Left hindlimb (tissue), 1 donor: ENCODE measurements at regions not wholly inside any gene's neighbourhood (a gene's known extent, or its start where the extent isn't known, plus 50 kb on each side); places are given as distances from the start of the nearest gene placed in this dataset.

Experiments
- DNase-seq: peaks from one replicate; pipeline ENCODE4 v3.0.0-alpha.2; 2018

- DNase-seq: no peak
Measured at GRCh38 chr3:154540950-154541604, 111.1 kb upstream of the GPR149 start.

GRCh38 chr3:154538566-154539360, 108.8 kb upstream of the GPR149 start:
- no peak for DNase-seq

GRCh38 chr3:154536751-154537150, 106.8 kb upstream of the GPR149 start:
- no peak for DNase-seq

DNA sequence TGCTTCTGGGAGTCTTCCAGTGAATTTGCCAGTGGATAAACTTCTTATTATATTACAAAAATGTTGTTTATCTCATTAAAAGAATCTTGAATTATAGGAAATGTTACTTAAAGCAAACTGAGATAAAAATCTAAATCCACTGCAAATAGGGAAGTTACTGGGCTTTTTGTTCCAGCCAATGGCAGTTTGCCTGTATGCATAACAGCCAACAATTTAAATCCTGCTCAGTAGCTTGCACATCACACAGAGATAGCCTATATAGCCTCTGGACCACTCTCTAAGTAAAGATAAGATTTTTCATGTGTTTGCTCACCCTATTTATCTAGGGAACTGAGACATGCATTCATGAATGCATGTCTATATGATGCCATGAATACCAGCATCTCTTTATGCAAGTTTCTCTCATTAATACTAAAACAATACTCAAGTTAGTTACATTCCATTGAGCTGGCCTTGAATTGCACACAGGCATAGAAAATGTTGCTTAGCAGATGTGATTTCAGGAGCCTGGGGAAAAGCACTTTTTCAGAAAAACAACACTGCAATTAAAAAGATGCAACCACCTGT, 92.1 kb upstream of the GPR149 start:
- DNase-seq: no peak

- DNase-seq: no peak
Measured at GRCh38 chr3:154517404-154517803, 87.4 kb upstream of the GPR149 start.

DNA sequence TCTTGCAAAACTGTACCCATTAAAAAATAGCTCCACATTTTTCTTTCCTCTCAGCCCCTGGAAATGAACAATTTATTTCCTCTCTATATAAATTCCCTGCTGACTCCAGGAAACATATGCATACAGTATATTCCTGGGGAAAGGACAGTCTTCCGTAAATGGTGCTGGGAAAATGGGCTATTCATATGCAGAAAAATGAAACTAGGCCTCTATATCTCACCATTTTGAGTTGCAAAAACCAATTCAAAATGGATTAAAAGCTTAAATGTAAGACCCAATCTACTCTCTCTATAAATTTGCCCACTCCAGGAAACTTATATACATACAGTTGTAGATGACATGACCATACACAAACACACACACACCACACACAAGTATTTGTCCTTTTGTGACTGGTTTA, 85.9 kb upstream of the GPR149 start:
- no peak for DNase-seq

- DNase-seq: no peak
Measured at GRCh38 chr3:154510780-154511179, 80.8 kb upstream of the GPR149 start.

GRCh38 chr3:154507727-154508126, 77.7 kb upstream of the GPR149 start:
- DNase-seq: no peak

DNA sequence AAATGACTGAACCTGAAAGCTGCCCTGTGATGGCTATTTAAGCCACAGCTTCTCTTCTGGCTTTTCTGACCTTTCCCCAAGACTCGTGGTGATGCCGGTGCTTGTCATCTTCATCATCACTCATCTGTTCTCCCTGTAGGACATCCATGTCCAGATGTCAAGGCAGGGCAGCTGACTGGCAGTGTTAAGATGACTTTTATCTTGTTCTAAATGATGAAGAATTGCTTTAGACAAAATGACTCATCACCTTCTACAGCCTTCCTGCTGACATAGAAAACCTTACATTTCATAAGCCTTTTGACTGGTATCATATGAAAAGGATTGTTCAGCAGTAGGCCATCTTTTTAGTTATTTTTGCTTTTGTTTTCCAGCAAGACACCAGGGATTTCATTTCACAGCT, 67.0 kb upstream of the GPR149 start:
- DNase-seq: no peak

- no peak for DNase-seq
Measured at GRCh38 chr3:154496540-154496939, 66.5 kb upstream of the GPR149 start.

DNA sequence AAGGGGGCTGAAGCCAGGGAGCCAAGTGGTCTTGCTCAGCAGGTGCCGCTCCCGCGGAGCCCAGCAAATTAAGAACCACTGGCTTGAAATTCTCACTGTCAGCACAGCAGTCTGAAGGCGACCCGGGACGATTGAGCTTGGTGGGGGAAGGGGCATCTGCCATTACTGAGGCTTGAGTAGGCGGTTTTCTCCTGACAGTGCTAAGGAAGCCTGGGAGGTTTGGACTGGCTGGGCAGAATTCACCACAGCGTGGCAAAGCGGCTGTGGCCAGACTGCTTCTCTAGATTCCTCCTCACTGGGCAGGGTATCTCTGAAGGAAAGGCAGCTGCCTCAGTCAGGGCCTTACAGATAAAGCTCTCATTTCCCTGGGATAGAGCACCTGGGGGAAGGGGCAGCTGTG, 57.0 kb upstream of the GPR149 start:
- DNase-seq: no peak

DNA sequence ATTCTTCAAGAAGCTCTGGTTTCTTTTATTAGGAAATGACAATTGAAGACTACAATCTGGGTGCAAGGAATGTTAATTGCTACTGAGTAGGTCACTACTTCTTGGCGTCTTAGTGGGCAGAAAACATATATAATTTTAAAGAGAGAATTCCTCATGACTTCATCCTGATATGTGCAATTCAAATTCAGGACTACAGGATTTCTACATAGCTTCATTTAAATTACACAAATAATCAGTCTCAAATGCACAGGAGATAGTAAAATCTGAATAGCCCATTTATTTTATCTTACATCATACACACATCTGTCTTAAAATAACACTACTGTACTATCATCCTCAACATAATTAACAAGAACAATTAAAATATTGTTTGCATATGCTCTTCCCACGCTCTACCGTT, 52.5 kb upstream of the GPR149 start:
- DNase-seq: no peak

- no peak for DNase-seq
Measured at GRCh38 chr3:154480033-154480432, 50.0 kb upstream of the GPR149 start.
